ENCODE measurements at regions not wholly inside any gene's neighbourhood (a gene's known extent, or its start where the extent isn't known, plus 50 kb on each side); places are given as distances from the start of the nearest gene placed in this dataset.

DNA sequence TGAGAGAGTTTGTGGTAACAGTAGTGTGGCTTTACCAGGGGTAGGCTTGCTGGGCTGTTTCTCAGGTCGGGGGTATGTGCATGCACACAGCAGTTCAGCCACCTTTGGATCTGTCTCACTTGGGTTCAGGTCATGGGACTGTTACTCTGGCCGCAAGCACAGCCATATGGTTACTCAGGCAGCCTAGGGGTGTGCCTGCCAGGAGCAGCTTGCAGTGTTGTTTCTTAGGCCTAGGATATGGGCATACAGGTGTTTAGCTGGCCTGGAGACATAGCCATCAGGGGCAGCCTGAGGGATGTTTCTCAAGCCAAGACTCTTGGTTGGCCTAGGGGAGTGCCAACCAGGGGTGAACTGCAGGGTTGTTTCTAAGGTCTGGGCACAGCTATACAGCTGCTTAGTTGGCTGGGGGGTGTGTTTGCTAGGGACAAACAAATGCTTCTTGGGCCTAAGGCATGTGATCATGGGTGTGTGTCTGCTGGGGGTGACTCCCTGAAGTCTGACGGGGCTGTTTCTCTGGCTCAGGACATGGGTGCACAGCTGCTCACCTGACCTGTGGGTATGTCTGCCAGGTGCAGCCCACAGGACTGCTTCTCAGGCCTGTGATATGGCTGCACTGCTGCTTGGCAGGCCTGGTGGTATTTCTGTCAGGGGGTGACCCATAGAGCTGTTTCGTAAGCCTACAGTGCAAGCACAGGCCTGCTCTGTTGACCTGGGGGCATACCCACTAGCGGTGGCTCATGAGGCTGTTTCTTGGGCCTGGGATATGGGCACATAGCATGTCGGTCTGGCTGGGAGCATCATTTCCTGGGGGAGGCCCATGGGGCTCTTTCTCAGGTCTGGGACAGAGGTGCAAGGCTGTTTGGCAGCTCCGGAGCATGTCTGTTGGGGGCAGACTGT, 168.0 kb upstream of the THRB start:
- TF ChIP-seq EZH2 (IDR thresholded peaks at IDR 0.05; ENCODE audit: insufficient read depth, poor library complexity, severe bottlenecking) (no peak), EZH2phosphoT487 (IDR thresholded peaks at IDR 0.05; ENCODE audit: insufficient read depth, low read depth) (no peak)

All from GM23248 (cell line).